Calu3 (cell line): ENCODE measurements at regions not wholly inside any gene's neighbourhood (a gene's known extent, or its start where the extent isn't known, plus 50 kb on each side); places are given as distances from the start of the nearest gene placed in this dataset.

Experiments used
- BruUV-seq: library from RNA; stranded (reverse); fragments of 400-500 nt; replicated peaks from 2 replicates; lab custom pipeline; 2021; lab: Mats Ljungman, UMichigan
- CTCF ChIA-PET: fragments of 300-600 bp; sonication (Branson Sonifier 250); formaldehyde crosslinking; loops from one replicate; lab custom pipeline; 2022; ENCODE audit warnings: antibody characterized with exemption; lab: Charles Lee
- DNase-seq: peaks from one replicate; pipeline ENCODE4 v3.0.0; 2022
- H3K27ac Mint-ChIP-seq: one replicate; pipeline ENCODE4 v1.8.0; 2022; ENCODE audit warnings: mixed read lengths; ENCODE audit not compliant: unreplicated experiment
- H3K27me3 Mint-ChIP-seq: one replicate; pipeline ENCODE4 v1.8.0; 2022; ENCODE audit warnings: mixed read lengths; ENCODE audit not compliant: unreplicated experiment
- H3K36me3 Mint-ChIP-seq: one replicate; pipeline ENCODE4 v1.8.0; 2022; ENCODE audit warnings: mild to moderate bottlenecking, moderate library complexity, mixed read lengths; ENCODE audit not compliant: insufficient read depth, unreplicated experiment
- H3K4me1 Mint-ChIP-seq: one replicate; pipeline ENCODE4 v1.8.0; 2022; ENCODE audit warnings: mild to moderate bottlenecking, low read depth, mixed read lengths; ENCODE audit not compliant: unreplicated experiment
- H3K4me3 Mint-ChIP-seq: one replicate; pipeline ENCODE4 v1.8.0; 2022; ENCODE audit warnings: mild to moderate bottlenecking, low read depth, moderate library complexity, mixed read lengths; ENCODE audit not compliant: unreplicated experiment
- H3K9me3 Mint-ChIP-seq: one replicate; pipeline ENCODE4 v1.8.0; 2022; ENCODE audit warnings: low read depth, mixed read lengths; ENCODE audit not compliant: unreplicated experiment
- intact Hi-C: fragments of 100-400 bp; cut with micrococcal nuclease; formaldehyde crosslinking; loops from one replicate; pipeline ENCODE4 v1.10.0; 2022; ENCODE audit not compliant: unreplicated experiment
- TF ChIP-seq, protein P1 (sequence below): fragments of 200-600 bp; IDR thresholded peaks from one replicate; pipeline ENCODE4 v1.8.0; 2022; ENCODE audit warnings: antibody characterized with exemption; ENCODE audit not compliant: unreplicated experiment

DNA sequence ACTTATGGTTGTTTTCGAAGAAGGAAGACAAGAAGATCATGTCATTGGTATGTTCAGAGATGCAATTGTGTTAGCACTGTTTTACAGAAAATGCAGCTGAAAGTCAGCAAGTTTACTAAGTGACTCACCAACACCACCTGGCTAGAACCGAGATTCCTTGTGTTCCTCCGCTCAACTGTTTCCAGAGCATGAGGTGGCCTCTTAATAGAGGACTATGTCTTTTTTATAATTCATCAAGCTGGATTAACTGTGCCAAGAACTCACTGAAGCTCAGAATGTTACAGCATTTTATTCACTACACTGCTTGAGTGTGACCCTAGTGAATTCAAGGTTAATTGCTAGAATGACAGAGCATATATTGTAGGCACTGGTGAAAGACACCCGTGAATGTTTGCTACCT, 1573.5 kb upstream of the TENM3 start:
- no peaks in the 10 kb centered on the region for H3K9me3 Mint-ChIP-seq
- CTCF ChIA-PET = no interaction called here
- peaks cover 8% of the 10 kb centered on the region for H3K4me1 Mint-ChIP-seq
- no peak overlapping the region for H3K27ac Mint-ChIP-seq
- H3K36me3 Mint-ChIP-seq = no peaks in the 10 kb centered on the region
- BruUV-seq = no TSS peak
- intact Hi-C loops = loop anchor here (5.0 to 10.0 kb wide), 5 partner anchors 163 to 802 kb away; no protein-coding TSS in a partner anchor
- H3K4me3 Mint-ChIP-seq = no peak overlapping the region
- no peak for DNase-seq
- TF ChIP-seq, protein P1, sequence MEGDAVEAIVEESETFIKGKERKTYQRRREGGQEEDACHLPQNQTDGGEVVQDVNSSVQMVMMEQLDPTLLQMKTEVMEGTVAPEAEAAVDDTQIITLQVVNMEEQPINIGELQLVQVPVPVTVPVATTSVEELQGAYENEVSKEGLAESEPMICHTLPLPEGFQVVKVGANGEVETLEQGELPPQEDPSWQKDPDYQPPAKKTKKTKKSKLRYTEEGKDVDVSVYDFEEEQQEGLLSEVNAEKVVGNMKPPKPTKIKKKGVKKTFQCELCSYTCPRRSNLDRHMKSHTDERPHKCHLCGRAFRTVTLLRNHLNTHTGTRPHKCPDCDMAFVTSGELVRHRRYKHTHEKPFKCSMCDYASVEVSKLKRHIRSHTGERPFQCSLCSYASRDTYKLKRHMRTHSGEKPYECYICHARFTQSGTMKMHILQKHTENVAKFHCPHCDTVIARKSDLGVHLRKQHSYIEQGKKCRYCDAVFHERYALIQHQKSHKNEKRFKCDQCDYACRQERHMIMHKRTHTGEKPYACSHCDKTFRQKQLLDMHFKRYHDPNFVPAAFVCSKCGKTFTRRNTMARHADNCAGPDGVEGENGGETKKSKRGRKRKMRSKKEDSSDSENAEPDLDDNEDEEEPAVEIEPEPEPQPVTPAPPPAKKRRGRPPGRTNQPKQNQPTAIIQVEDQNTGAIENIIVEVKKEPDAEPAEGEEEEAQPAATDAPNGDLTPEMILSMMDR = no peak
- H3K27me3 Mint-ChIP-seq = no peaks in the 10 kb centered on the region

DNA sequence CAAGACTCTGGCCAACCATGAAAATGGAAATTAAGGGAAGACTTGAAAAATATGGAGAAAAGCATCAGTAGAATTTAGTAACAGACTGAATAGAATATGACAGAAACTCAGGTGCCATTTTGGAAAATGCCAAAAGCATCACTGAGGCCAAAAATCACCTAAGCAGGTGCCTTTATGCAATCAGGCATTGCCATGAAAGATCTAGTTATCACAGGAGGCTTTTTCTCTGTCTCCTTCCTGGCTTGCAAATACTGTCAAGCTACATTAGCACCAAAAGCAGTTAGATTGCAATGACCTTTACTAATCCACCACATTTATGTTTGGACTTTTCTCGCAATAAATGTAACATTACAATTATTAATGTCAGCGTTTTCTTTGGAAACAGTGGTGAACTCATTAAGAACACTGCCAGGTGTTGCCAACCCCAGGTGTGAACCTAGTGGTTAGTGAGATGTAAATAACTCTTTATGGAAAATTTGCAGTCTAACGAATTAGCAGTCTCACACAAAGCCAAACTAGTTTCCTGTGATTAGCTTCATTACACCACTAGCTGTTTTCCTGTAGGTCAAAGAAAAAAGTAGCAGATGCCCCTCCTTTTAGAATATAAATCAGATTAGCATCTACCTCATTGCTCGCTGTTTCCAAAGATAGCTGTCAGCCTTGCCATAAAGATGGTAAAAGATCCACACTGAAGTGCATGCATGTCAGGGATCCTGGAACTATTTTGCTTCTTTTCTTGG, 1568.4 kb upstream of the TENM3 start:
- TF ChIP-seq, protein P1 = no peak
- Mint-ChIP-seq H3K4me1 (no peaks in the 10 kb centered on the region), H3K36me3 (no peaks in the 10 kb centered on the region), H3K27ac (no peak overlapping the region), H3K4me3 (no peak overlapping the region), H3K9me3 (no peaks in the 10 kb centered on the region), H3K27me3 (no peaks in the 10 kb centered on the region)
- no TSS peak for BruUV-seq
- DNase-seq = no peak
- CTCF ChIA-PET = no interaction called here
- intact Hi-C loops = no loop called here

- Mint-ChIP-seq H3K4me1 (no peaks in the 10 kb centered on the region), H3K27ac (no peak overlapping the region), H3K36me3 (no peaks in the 10 kb centered on the region), H3K4me3 (no peak overlapping the region), H3K9me3 (no peaks in the 10 kb centered on the region), H3K27me3 (no peaks in the 10 kb centered on the region)
- CTCF ChIA-PET = no interaction called here
- DNase-seq = no peak
- no TSS peak for BruUV-seq
- TF ChIP-seq, protein P1 = no peak
- intact Hi-C loops = no loop called here
Observed at GRCh38 chr4:180675359-180675650, 1567.9 kb upstream of the TENM3 start.

DNA sequence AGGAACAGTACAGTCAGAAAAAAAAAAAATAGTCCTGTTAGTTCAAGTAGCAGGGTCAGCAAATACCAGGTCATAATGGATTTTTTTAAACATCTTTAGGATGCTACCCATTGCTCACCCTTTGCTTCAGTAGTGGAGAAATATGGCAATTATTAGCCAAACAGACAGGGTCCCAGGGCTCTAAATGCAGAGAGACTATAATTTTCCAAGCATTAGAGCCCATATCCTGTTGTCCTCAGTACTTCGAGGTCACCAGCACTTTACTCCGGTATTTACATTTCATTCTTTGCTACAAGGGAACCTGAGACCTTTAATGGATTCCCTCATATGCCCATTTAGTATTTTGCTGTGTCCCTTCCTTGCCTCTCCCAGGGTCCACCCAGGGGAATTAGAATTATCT, 1562.9 kb upstream of the TENM3 start:
- TF ChIP-seq, protein P1 = no peak
- no TSS peak for BruUV-seq
- H3K27ac Mint-ChIP-seq = no peak overlapping the region
- H3K9me3 Mint-ChIP-seq = no peaks in the 10 kb centered on the region
- intact Hi-C loops = no loop called here
- no peaks in the 10 kb centered on the region for H3K27me3 Mint-ChIP-seq
- no peaks in the 10 kb centered on the region for H3K36me3 Mint-ChIP-seq
- H3K4me1 Mint-ChIP-seq = no peaks in the 10 kb centered on the region
- no peak for DNase-seq
- CTCF ChIA-PET = no interaction called here
- H3K4me3 Mint-ChIP-seq = no peak overlapping the region
